H9 (cell line): ENCODE measurements at regions not wholly inside any gene's neighbourhood (a gene's known extent, or its start where the extent isn't known, plus 50 kb on each side); places are given as distances from the start of the nearest gene placed in this dataset.

Experiments
- DNase-seq: peaks from one replicate; pipeline ENCODE4 v3.0.0-alpha.2; 2017
- H2AFZ ChIP-seq: one replicate; pipeline ENCODE4 v1.6.1; 2013; ENCODE audit warnings: mild to moderate bottlenecking, low read length, control low read depth, moderate library complexity
- H2AK5ac ChIP-seq: 2 replicates; pipeline ENCODE4 v1.6.1; 2013; ENCODE audit warnings: low read length, control low read depth, mixed read lengths; ENCODE audit not compliant: insufficient read length
- H2BK120ac ChIP-seq: one replicate; pipeline ENCODE4 v1.6.1; 2013; ENCODE audit warnings: low read depth, mild to moderate bottlenecking, low read length, control low read depth, inconsistent platforms; ENCODE audit not compliant: poor library complexity, severe bottlenecking
- H2BK12ac ChIP-seq: 2 replicates; pipeline ENCODE4 v1.6.1; 2013; ENCODE audit warnings: low read length, control low read depth, mixed read lengths, low read depth; ENCODE audit not compliant: insufficient read length
- H2BK15ac ChIP-seq: 2 replicates; pipeline ENCODE4 v1.6.1; 2013; ENCODE audit warnings: low read depth, low read length, control low read depth
- H2BK20ac ChIP-seq: one replicate; pipeline ENCODE4 v1.6.1; 2013; ENCODE audit warnings: low read depth, mild to moderate bottlenecking, low read length, control low read depth, inconsistent platforms; ENCODE audit not compliant: poor library complexity, severe bottlenecking
- H2BK5ac ChIP-seq: 2 replicates; pipeline ENCODE4 v1.6.1; 2013; ENCODE audit warnings: low read length, control low read depth, mixed read lengths; ENCODE audit not compliant: insufficient read length
- H3K14ac ChIP-seq: 2 replicates; pipeline ENCODE4 v1.6.1; 2013; ENCODE audit warnings: low read length, control low read depth; ENCODE audit not compliant: insufficient read depth
- H3K18ac ChIP-seq: 2 replicates; pipeline ENCODE4 v1.6.1; 2013; ENCODE audit warnings: low read depth, mild to moderate bottlenecking, mixed read lengths, low read length, control low read depth; ENCODE audit not compliant: insufficient read length
- H3K23ac ChIP-seq: 2 replicates; pipeline ENCODE4 v1.6.1; 2013; ENCODE audit warnings: low read length, control low read depth, mixed read lengths, low read depth; ENCODE audit not compliant: insufficient read length
- H3K23me2 ChIP-seq: 2 replicates; pipeline ENCODE4 v1.6.1; 2013; ENCODE audit warnings: low read depth, mild to moderate bottlenecking, mixed read lengths, low read length, control low read depth; ENCODE audit not compliant: insufficient read length, poor library complexity, severe bottlenecking
- H3K27ac ChIP-seq: 2 replicates; pipeline ENCODE4 v1.5.1; 2013; ENCODE audit warnings: low read length, control low read depth, mixed read lengths, low read depth; ENCODE audit not compliant: insufficient read length
- H3K27me3 ChIP-seq: 2 replicates; pipeline ENCODE4 v1.6.1; 2013; ENCODE audit warnings: low read length, control low read depth, inconsistent platforms; ENCODE audit not compliant: insufficient read depth
- H3K4ac ChIP-seq: 2 replicates; pipeline ENCODE4 v1.6.1; 2013; ENCODE audit warnings: low read depth, mild to moderate bottlenecking, control low read depth, inconsistent platforms, low read length, moderate library complexity
- H3K4me1 ChIP-seq: 2 replicates; pipeline ENCODE4 v1.6.1; 2013; ENCODE audit warnings: low read length, control low read depth, inconsistent platforms; ENCODE audit not compliant: insufficient read depth
- H3K4me2 ChIP-seq: 2 replicates; pipeline ENCODE4 v1.6.1; 2013; ENCODE audit warnings: low read length, control low read depth, mixed read lengths; ENCODE audit not compliant: insufficient read length, insufficient read depth
- H3K56ac ChIP-seq: 2 replicates; pipeline ENCODE4 v1.6.1; 2013; ENCODE audit warnings: low read depth, mild to moderate bottlenecking, mixed read lengths, low read length, control low read depth; ENCODE audit not compliant: insufficient read length
- H3K79me1 ChIP-seq: 2 replicates; pipeline ENCODE4 v1.6.1; 2013; ENCODE audit warnings: low read depth, mild to moderate bottlenecking, moderate library complexity, low read length, control low read depth, inconsistent platforms; ENCODE audit not compliant: insufficient read depth, poor library complexity, severe bottlenecking
- H3K79me2 ChIP-seq: 2 replicates; pipeline ENCODE4 v1.6.1; 2013; ENCODE audit warnings: low read length, control low read depth, inconsistent platforms; ENCODE audit not compliant: insufficient read depth
- H3K9ac ChIP-seq: 2 replicates; pipeline ENCODE4 v1.6.1; 2013; ENCODE audit warnings: low read length, control low read depth, mixed read lengths; ENCODE audit not compliant: insufficient read length; ENCODE audit errors: extremely low read depth
- H3K9me3 ChIP-seq: one replicate; pipeline ENCODE4 v1.6.1; 2013; ENCODE audit warnings: low read depth, low read length, inconsistent platforms; ENCODE audit not compliant: control insufficient read depth
- H3T11ph ChIP-seq: one replicate; pipeline ENCODE4 v1.6.1; 2013; ENCODE audit warnings: mild to moderate bottlenecking, low read length, control low read depth, inconsistent platforms
- H4K20me1 ChIP-seq: one replicate; pipeline ENCODE4 v1.6.1; 2013; ENCODE audit not compliant: control insufficient read depth, insufficient read length, insufficient read depth
- H4K5ac ChIP-seq: 2 replicates; pipeline ENCODE4 v1.6.1; 2013; ENCODE audit warnings: low read depth, mild to moderate bottlenecking, mixed read lengths, low read length, control low read depth; ENCODE audit not compliant: insufficient read length
- H4K8ac ChIP-seq: replicated peaks from 2 replicates; pipeline ENCODE4 v1.6.1; 2013; ENCODE audit warnings: low read length, control low read depth, mixed read lengths, low read depth; ENCODE audit not compliant: insufficient read length
- H4K91ac ChIP-seq: 2 replicates; pipeline ENCODE4 v1.6.1; 2013; ENCODE audit warnings: low read depth, mild to moderate bottlenecking, moderate library complexity, mixed read lengths, low read length, control low read depth; ENCODE audit not compliant: insufficient read length
- H3K27ac Mint-ChIP-seq, 3 experiments: 2 replicates in 2 of 3; 3 replicates in 1 of 3; pipeline ENCODE4 v1.8.0; 2020 to 2021; ENCODE audit warnings: mixed read lengths in 3 of 3, mild to moderate bottlenecking in 1 of 3, moderate library complexity in 1 of 3
- H3K27me3 Mint-ChIP-seq: 2 replicates; pipeline ENCODE4 v1.8.0; 2021; ENCODE audit warnings: low read depth, mild to moderate bottlenecking, moderate library complexity, mixed read lengths
- H3K36me3 Mint-ChIP-seq, 3 experiments: 2 replicates in 2 of 3; 3 replicates in 1 of 3; pipeline ENCODE4 v1.8.0; 2020 to 2021; ENCODE audit warnings: low read depth in 3 of 3, mixed read lengths in 3 of 3; ENCODE audit not compliant: insufficient read depth in 1 of 3
- H3K4me1 Mint-ChIP-seq, 2 experiments: 2 replicates each; pipeline ENCODE4 v1.8.0; 2020; ENCODE audit warnings: mixed read lengths in 2 of 2
- H3K4me3 Mint-ChIP-seq, 2 experiments: 2 replicates in 1 of 2; 3 replicates in 1 of 2; pipeline ENCODE4 v1.8.0; 2020 to 2021; ENCODE audit warnings: mild to moderate bottlenecking in 2 of 2, mixed read lengths in 2 of 2, moderate library complexity in 1 of 2
- H3K9me3 Mint-ChIP-seq, 2 experiments: 2 replicates in 1 of 2; 3 replicates in 1 of 2; pipeline ENCODE4 v1.8.0; 2020; ENCODE audit warnings: mild to moderate bottlenecking in 2 of 2, mixed read lengths in 2 of 2, moderate library complexity in 1 of 2
- CTCF ChIP-seq: fragments of 200-600 bp; sonication (generic); conservative IDR thresholded peaks from 3 replicates; pipeline ENCODE4 v1.8.0; 2021; ENCODE audit warnings: antibody characterized with exemption, mild to moderate bottlenecking
- WGBS: extraction: QIAGEN DNeasy Blood & Tissue Kit; methylation state at CpG from one replicate; pipeline ENCODE4 v1.1.7; 2013; ENCODE audit warnings: missing lambda C conversion rate, low lambda C conversion rate, mixed read lengths; ENCODE audit not compliant: insufficient read length; ENCODE audit errors: extremely low coverage; 5-methylcytosine and 5-hydroxymethylcytosine counted together

GRCh38 chr16:26335236-26335853 lies 643.6 kb downstream of the HS3ST4 start:
- no peak overlapping the region for H3K56ac ChIP-seq
- H3K27ac ChIP-seq = no peak overlapping the region
- no peaks in the 10 kb centered on the region for H3K4me1 ChIP-seq
- H3T11ph ChIP-seq = no peak overlapping the region
- no CpG with 5 or more reads among the region's 6 CpGs for WGBS
- H3K4me3 Mint-ChIP-seq = no peak overlapping the region; a peak in 1 of 5 replicates
- H3K18ac ChIP-seq = no peak overlapping the region
- H3K4me2 ChIP-seq = no peak overlapping the region
- no peak overlapping the region for H2BK5ac ChIP-seq
- no peak overlapping the region for H2BK12ac ChIP-seq
- H2BK20ac ChIP-seq = no peak overlapping the region
- no peak overlapping the region for H3K23ac ChIP-seq
- H3K27me3 Mint-ChIP-seq = no peaks in the 10 kb centered on the region; the same call in 1 of the 2 replicates
- no peaks in the 10 kb centered on the region for H3K79me1 ChIP-seq
- H3K27me3 ChIP-seq = no peaks in the 10 kb centered on the region
- no peaks in the 10 kb centered on the region for H4K20me1 ChIP-seq
- no peak overlapping the region for H3K4ac ChIP-seq
- no peaks in the 10 kb centered on the region for H3K9me3 ChIP-seq
- H4K5ac ChIP-seq = no peak overlapping the region
- H3K23me2 ChIP-seq = no peaks in the 10 kb centered on the region
- H2BK120ac ChIP-seq = no peak overlapping the region
- no peaks in the 10 kb centered on the region; a peak in 1 of 7 replicates for H3K36me3 Mint-ChIP-seq
- no peak overlapping the region for H2AFZ ChIP-seq
- peaks cover 23% of the 10 kb centered on the region in 2 experiments for H3K4me1 Mint-ChIP-seq
- H2AK5ac ChIP-seq = no peak overlapping the region
- H4K91ac ChIP-seq = no peak overlapping the region
- no peak for DNase-seq
- no peaks in the 10 kb centered on the region for H3K79me2 ChIP-seq
- no peak overlapping the region for H3K9ac ChIP-seq
- H4K8ac ChIP-seq = no peak overlapping the region
- H3K9me3 Mint-ChIP-seq = no peaks in the 10 kb centered on the region
- H2BK15ac ChIP-seq = no peak overlapping the region
- no peak for TF ChIP-seq CTCF
- H3K14ac ChIP-seq = no peak overlapping the region
- no peak overlapping the region for H3K27ac Mint-ChIP-seq
